GM18909 (cell line): ENCODE measurements at regions not wholly inside any gene's neighbourhood (a gene's known extent, or its start where the extent isn't known, plus 50 kb on each side); places are given as distances from the start of the nearest gene placed in this dataset.
"Not testable (repeated sequence)": the region's sequence is repeated elsewhere in the genome, so short reads cannot be mapped to it uniquely, and the experiment has no call there.

ENCODE experiments used
- ATAC-seq: cut with Tn5 transposase; IDR thresholded peaks from one replicate; pipeline ENCODE4 v1.9.1; 2021; ENCODE audit warnings: mild to moderate bottlenecking; ENCODE audit not compliant: unreplicated experiment, poor library complexity

- ATAC-seq: no peak
Observed at GRCh38 chr3:65177960-65178376, 490.2 kb upstream of the ADAMTS9 start.

GRCh38 chr3:65174713-65175112 is 486.9 kb upstream of the ADAMTS9 start:
- ATAC-seq: no peak

GRCh38 chr3:65173841-65174240 is 486.0 kb upstream of the ADAMTS9 start:
- no peak for ATAC-seq

- ATAC-seq: no peak
Observed at GRCh38 chr3:65172209-65172608, 484.4 kb upstream of the ADAMTS9 start.

GRCh38 chr3:65170390-65171042 is 482.7 kb upstream of the ADAMTS9 start:
- no peak for ATAC-seq

- ATAC-seq: no peak
Observed at GRCh38 chr3:65169961-65170360, 482.2 kb upstream of the ADAMTS9 start.

GRCh38 chr3:65168547-65168946 is 480.7 kb upstream of the ADAMTS9 start:
- ATAC-seq: no peak

- ATAC-seq: no peak
Observed at GRCh38 chr3:65166531-65166930, 478.7 kb upstream of the ADAMTS9 start.

GRCh38 chr3:65158023-65158422 is 470.2 kb upstream of the ADAMTS9 start:
- no peak for ATAC-seq

GRCh38 chr3:65153850-65154512 is 466.2 kb upstream of the ADAMTS9 start:
- ATAC-seq: no peak

GRCh38 chr3:65151666-65152065 is 463.9 kb upstream of the ADAMTS9 start:
- ATAC-seq: no peak

- no peak for ATAC-seq
Observed at GRCh38 chr3:65149877-65150276, 462.1 kb upstream of the ADAMTS9 start.

GRCh38 chr3:65148687-65149086 is 460.9 kb upstream of the ADAMTS9 start:
- ATAC-seq: no peak

- no peak for ATAC-seq
Observed at GRCh38 chr3:65146179-65146578, 458.4 kb upstream of the ADAMTS9 start.

- no peak for ATAC-seq
Observed at GRCh38 chr3:65145680-65146079, 457.9 kb upstream of the ADAMTS9 start.

- ATAC-seq: no peak
Observed at GRCh38 chr3:65144791-65145351, 457.1 kb upstream of the ADAMTS9 start.

GRCh38 chr3:65142456-65142855 is 454.7 kb upstream of the ADAMTS9 start:
- ATAC-seq: no peak

GRCh38 chr3:65138556-65138955 is 450.8 kb upstream of the ADAMTS9 start:
- ATAC-seq: no peak

- ATAC-seq: not testable (repeated sequence)
Observed at GRCh38 chr3:65133752-65134151, 446.0 kb upstream of the ADAMTS9 start.

GRCh38 chr3:65130782-65131181 is 443.0 kb upstream of the ADAMTS9 start:
- ATAC-seq: no peak

- no peak for ATAC-seq
Observed at GRCh38 chr3:65128346-65128745, 440.5 kb upstream of the ADAMTS9 start.
